ENCODE measurements at regions not wholly inside any gene's neighbourhood (a gene's known extent, or its start where the extent isn't known, plus 50 kb on each side); places are given as distances from the start of the nearest gene placed in this dataset.

GRCh38 chr2:66730441-66730840 is 295.5 kb downstream of the MEIS1 start:
- H3K36me3 Mint-ChIP-seq (ENCODE audit: low read depth) = no peaks in the 10 kb centered on the region
- TF ChIP-seq CTCF (IDR thresholded peaks at IDR 0.05) = no peak
- intact Hi-C loops (cut with micrococcal nuclease) = no loop called here
- H3K27ac Mint-ChIP-seq = no peak overlapping the region
- no peak for ATAC-seq
- H3K4me1 Mint-ChIP-seq (ENCODE audit: low read depth) = no peaks in the 10 kb centered on the region
- POLR2A ChIA-PET = no interaction called here
- no peak overlapping the region for H3K4me3 Mint-ChIP-seq
- no peaks in the 10 kb centered on the region for H3K9me3 Mint-ChIP-seq
- no peak for DNase-seq
- CTCF ChIA-PET = no interaction called here
- no peaks in the 10 kb centered on the region for H3K27me3 Mint-ChIP-seq

- TF ChIP-seq CTCF (IDR thresholded peaks at IDR 0.05) = no peak
- POLR2A ChIA-PET = no interaction called here
- H3K9me3 Mint-ChIP-seq = no peaks in the 10 kb centered on the region
- ATAC-seq = no peak
- H3K4me3 Mint-ChIP-seq = no peak overlapping the region
- intact Hi-C loops (cut with micrococcal nuclease) = no loop called here
- H3K27me3 Mint-ChIP-seq = no peaks in the 10 kb centered on the region
- H3K27ac Mint-ChIP-seq = no peak overlapping the region
- CTCF ChIA-PET = no interaction called here
- no peaks in the 10 kb centered on the region for H3K4me1 Mint-ChIP-seq (ENCODE audit: low read depth)
- no peak for DNase-seq
- H3K36me3 Mint-ChIP-seq (ENCODE audit: low read depth) = no peaks in the 10 kb centered on the region
Measured at GRCh38 chr2:66733364-66733999, 298.6 kb downstream of the MEIS1 start.

- Mint-ChIP-seq H3K27ac (no peak overlapping the region), H3K4me3 (no peak overlapping the region), H3K36me3 (ENCODE audit: low read depth) (no peaks in the 10 kb centered on the region), H3K4me1 (ENCODE audit: low read depth) (no peaks in the 10 kb centered on the region), H3K27me3 (peaks cover 1% of the 10 kb centered on the region), H3K9me3 (no peaks in the 10 kb centered on the region)
- ChIA-PET POLR2A (no interaction called here), CTCF (no interaction called here)
- ATAC-seq (no peak), DNase-seq (no peak)
- intact Hi-C loops (cut with micrococcal nuclease) = no loop called here
- TF ChIP-seq CTCF (IDR thresholded peaks at IDR 0.05) = no peak
Measured at GRCh38 chr2:66748939-66749338, 314.0 kb downstream of the MEIS1 start.

- intact Hi-C loops (cut with micrococcal nuclease) = no loop called here
- DNase-seq (no peak), ATAC-seq (no peak)
- peaks cover 1% of the 10 kb centered on the region for H3K27me3 Mint-ChIP-seq
- H3K36me3 Mint-ChIP-seq (ENCODE audit: low read depth) = no peaks in the 10 kb centered on the region
- no peak overlapping the region for H3K4me3 Mint-ChIP-seq
- POLR2A ChIA-PET = no interaction called here
- no peaks in the 10 kb centered on the region for H3K4me1 Mint-ChIP-seq (ENCODE audit: low read depth)
- TF ChIP-seq CTCF (IDR thresholded peaks at IDR 0.05) = no peak
- no peak overlapping the region for H3K27ac Mint-ChIP-seq
- CTCF ChIA-PET = no interaction called here
- no peaks in the 10 kb centered on the region for H3K9me3 Mint-ChIP-seq
Measured at GRCh38 chr2:66749566-66749965, 314.6 kb downstream of the MEIS1 start.

GRCh38 chr2:66753257-66753656 is 318.3 kb downstream of the MEIS1 start:
- intact Hi-C loops (cut with micrococcal nuclease) = no loop called here
- CTCF ChIA-PET = no interaction called here

More at GRCh38 chr2:66753257-66753656, 318.3 kb downstream of the MEIS1 start:
- Mint-ChIP-seq H3K9me3 (no peaks in the 10 kb centered on the region), H3K27ac (no peak overlapping the region), H3K4me1 (ENCODE audit: low read depth) (no peaks in the 10 kb centered on the region), H3K4me3 (no peak overlapping the region), H3K27me3 (no peaks in the 10 kb centered on the region), H3K36me3 (ENCODE audit: low read depth) (no peaks in the 10 kb centered on the region)
- TF ChIP-seq CTCF (IDR thresholded peaks at IDR 0.05) = no peak
- POLR2A ChIA-PET = no interaction called here
- ATAC-seq (no peak), DNase-seq (no peak)

All from activated CD8-positive, alpha-beta T cell treated with anti-CD3 and anti-CD28 coated beads for 36 hours (primary cell).